ENCODE measurements at regions not wholly inside any gene's neighbourhood (a gene's known extent, or its start where the extent isn't known, plus 50 kb on each side); places are given as distances from the start of the nearest gene placed in this dataset.

GRCh38 chr9:103867886-103868285, 226.2 kb upstream of the SMC2 start:
- TF ChIP-seq CTCF (IDR thresholded peaks at IDR 0.05) (no peak), POLR2AphosphoS5 (IDR thresholded peaks at IDR 0.05) (no peak)

Measured in stomach (tissue), 4 donors.